ENCODE measurements at regions not wholly inside any gene's neighbourhood (a gene's known extent, or its start where the extent isn't known, plus 50 kb on each side); places are given as distances from the start of the nearest gene placed in this dataset.
"Not testable (repeated sequence)": the region's sequence is repeated elsewhere in the genome, so short reads cannot be mapped to it uniquely, and the experiment has no call there.

- Histone ChIP-seq H4K20me1 (ENCODE audit: insufficient read depth, low read length) (no peaks in the 10 kb centered on the region), H3F3A (ENCODE audit: insufficient read depth, low read length) (no peaks in the 10 kb centered on the region), H3K9ac (ENCODE audit: low read length) (no peak overlapping the region), H3K9me2 (ENCODE audit: low read depth, low read length) (no peaks in the 10 kb centered on the region), H3K36me3 (ENCODE audit: insufficient read depth, low read length) (no peaks in the 10 kb centered on the region), H2AFZ (ENCODE audit: low read length) (no peak overlapping the region), H3K4me1 (ENCODE audit: insufficient read depth, low read length, severe bottlenecking) (no peaks in the 10 kb centered on the region), H3K27me3 (ENCODE audit: insufficient read depth, low read length) (no peaks in the 10 kb centered on the region), H3K4me3 (ENCODE audit: low read depth, low read length, poor library complexity, severe bottlenecking) (no peak overlapping the region), H3K27ac (ENCODE audit: low read depth, low read length, poor library complexity, severe bottlenecking) (no peak overlapping the region), H3K79me2 (ENCODE audit: insufficient read depth, low read length) (no peaks in the 10 kb centered on the region), H3K4me2 (ENCODE audit: low read length) (no peak overlapping the region), H3K9me3 (ENCODE audit: low read length) (no peaks in the 10 kb centered on the region)
- TF ChIP-seq CTCF (IDR thresholded peaks at IDR 0.05; ENCODE audit: low read length) (no peak), EZH2 (IDR thresholded peaks at IDR 0.05; ENCODE audit: borderline replicate concordance, low read length) (no peak)
Observed at GRCh38 chr12:131282292-131283080, 328.8 kb downstream of the ADGRD1 start.

GRCh38 chr12:131283191-131283861, 329.6 kb downstream of the ADGRD1 start:
- H3K27me3 ChIP-seq (ENCODE audit: insufficient read depth, low read length) = no peaks in the 10 kb centered on the region
- no peak overlapping the region for H3K4me3 ChIP-seq (ENCODE audit: low read depth, low read length, poor library complexity, severe bottlenecking)
- H3K4me1 ChIP-seq (ENCODE audit: insufficient read depth, low read length, severe bottlenecking) = no peaks in the 10 kb centered on the region
- no peak overlapping the region for H3K4me2 ChIP-seq (ENCODE audit: low read length)
- no peak overlapping the region for H3K9ac ChIP-seq (ENCODE audit: low read length)
- no peaks in the 10 kb centered on the region for H3K9me3 ChIP-seq (ENCODE audit: low read length)
- H3K79me2 ChIP-seq (ENCODE audit: insufficient read depth, low read length) = no peaks in the 10 kb centered on the region
- H3K27ac ChIP-seq (ENCODE audit: low read depth, low read length, poor library complexity, severe bottlenecking) = no peak overlapping the region
- no peaks in the 10 kb centered on the region for H3K9me2 ChIP-seq (ENCODE audit: low read depth, low read length)
- TF ChIP-seq EZH2 (IDR thresholded peaks at IDR 0.05; ENCODE audit: borderline replicate concordance, low read length) (no peak), CTCF (IDR thresholded peaks at IDR 0.05; ENCODE audit: low read length) (no peak)
- H4K20me1 ChIP-seq (ENCODE audit: insufficient read depth, low read length) = no peaks in the 10 kb centered on the region
- H3K36me3 ChIP-seq (ENCODE audit: insufficient read depth, low read length) = no peaks in the 10 kb centered on the region
- H3F3A ChIP-seq (ENCODE audit: insufficient read depth, low read length) = no peaks in the 10 kb centered on the region
- no peak overlapping the region for H2AFZ ChIP-seq (ENCODE audit: low read length)

- not testable (repeated sequence) for H3K36me3 ChIP-seq (ENCODE audit: insufficient read depth, low read length); H3K9me2 ChIP-seq (ENCODE audit: low read depth, low read length); H3K79me2 ChIP-seq (ENCODE audit: insufficient read depth, low read length); H3F3A ChIP-seq (ENCODE audit: insufficient read depth, low read length); H3K4me1 ChIP-seq (ENCODE audit: insufficient read depth, low read length, severe bottlenecking); H3K9me3 ChIP-seq (ENCODE audit: low read length); H3K27me3 ChIP-seq (ENCODE audit: insufficient read depth, low read length); H3K4me2 ChIP-seq (ENCODE audit: low read length); H3K9ac ChIP-seq (ENCODE audit: low read length); H2AFZ ChIP-seq (ENCODE audit: low read length); H3K4me3 ChIP-seq (ENCODE audit: low read depth, low read length, poor library complexity, severe bottlenecking); H3K27ac ChIP-seq (ENCODE audit: low read depth, low read length, poor library complexity, severe bottlenecking); H4K20me1 ChIP-seq (ENCODE audit: insufficient read depth, low read length)
Observed at GRCh38 chr12:131283862-131284825, 330.4 kb downstream of the ADGRD1 start.

GRCh38 chr12:131284954-131285904, 331.5 kb downstream of the ADGRD1 start:
- H3K9me3 ChIP-seq (ENCODE audit: low read length); H3K4me3 ChIP-seq (ENCODE audit: low read depth, low read length, poor library complexity, severe bottlenecking); H3K27me3 ChIP-seq (ENCODE audit: insufficient read depth, low read length); H3K4me1 ChIP-seq (ENCODE audit: insufficient read depth, low read length, severe bottlenecking); H2AFZ ChIP-seq (ENCODE audit: low read length); H3K36me3 ChIP-seq (ENCODE audit: insufficient read depth, low read length); H3K79me2 ChIP-seq (ENCODE audit: insufficient read depth, low read length); H3K4me2 ChIP-seq (ENCODE audit: low read length); H3K27ac ChIP-seq (ENCODE audit: low read depth, low read length, poor library complexity, severe bottlenecking); H4K20me1 ChIP-seq (ENCODE audit: insufficient read depth, low read length); H3F3A ChIP-seq (ENCODE audit: insufficient read depth, low read length); H3K9ac ChIP-seq (ENCODE audit: low read length); H3K9me2 ChIP-seq (ENCODE audit: low read depth, low read length): not testable (repeated sequence)

GRCh38 chr12:131285905-131286295, 332.2 kb downstream of the ADGRD1 start:
- not testable (repeated sequence) for H3K27ac ChIP-seq (ENCODE audit: low read depth, low read length, poor library complexity, severe bottlenecking); H3K9me3 ChIP-seq (ENCODE audit: low read length); H3F3A ChIP-seq (ENCODE audit: insufficient read depth, low read length); H3K4me1 ChIP-seq (ENCODE audit: insufficient read depth, low read length, severe bottlenecking); H2AFZ ChIP-seq (ENCODE audit: low read length); H3K9me2 ChIP-seq (ENCODE audit: low read depth, low read length); H4K20me1 ChIP-seq (ENCODE audit: insufficient read depth, low read length); H3K9ac ChIP-seq (ENCODE audit: low read length); H3K27me3 ChIP-seq (ENCODE audit: insufficient read depth, low read length); H3K4me2 ChIP-seq (ENCODE audit: low read length); H3K4me3 ChIP-seq (ENCODE audit: low read depth, low read length, poor library complexity, severe bottlenecking); H3K79me2 ChIP-seq (ENCODE audit: insufficient read depth, low read length); H3K36me3 ChIP-seq (ENCODE audit: insufficient read depth, low read length)

All from OCI-LY1 (cell line).